Ascending aorta (tissue), 2 donors: ENCODE measurements at regions not wholly inside any gene's neighbourhood (a gene's known extent, or its start where the extent isn't known, plus 50 kb on each side); places are given as distances from the start of the nearest gene placed in this dataset.

Experiments used
- DNase-seq, 2 donors: peaks; one replicate each; pipeline ENCODE4 v3.0.0-alpha.2; 2019; ENCODE audit warnings: low spot score in 2 of 2
- H3K27ac ChIP-seq, 2 donors: fragments of 200-600 bp; sonication (generic); one replicate each; pipeline ENCODE4 v1.5.1; 2016 to 2017; ENCODE audit warnings: mild to moderate bottlenecking in 1 of 2
- H3K27me3 ChIP-seq: fragments of 200-600 bp; sonication (generic); one replicate; pipeline ENCODE4 v1.5.1; 2017
- H3K36me3 ChIP-seq, 2 donors: fragments of 200-600 bp; sonication (generic); one replicate each; pipeline ENCODE4 v1.5.1; 2016
- H3K4me1 ChIP-seq, 2 donors: fragments of 200-600 bp; sonication (generic); one replicate each; pipeline ENCODE4 v1.5.1; 2016 to 2017; ENCODE audit warnings: mild to moderate bottlenecking in 1 of 2
- H3K4me3 ChIP-seq, 2 donors: fragments of 200-600 bp; sonication (generic); one replicate each; pipeline ENCODE4 v1.5.1; 2016 to 2017; ENCODE audit warnings: mild to moderate bottlenecking in 1 of 2
- H3K9me3 ChIP-seq, 2 donors: fragments of 200-600 bp; sonication (generic); one replicate each; pipeline ENCODE4 v1.5.1; 2016
- CTCF ChIP-seq, 3 experiments: fragments of 200-600 bp in 2 of 3; fragments of 450-650 bp in 1 of 3; sonication (generic) in 2 of 3; IDR thresholded peaks; one replicate each; pipeline ENCODE4 v1.5.1; 2016 to 2019; ENCODE audit warnings: antibody characterized with exemption in 3 of 3, mild to moderate bottlenecking in 1 of 3, moderate library complexity in 1 of 3
- intact Hi-C: fragments of 100-400 bp; cut with DNase I; formaldehyde crosslinking; loops from one replicate; pipeline ENCODE4 v1.15.1; 2023

GRCh38 chr22:48734359-48734758, 1093.3 kb downstream of the BRD1 start:
- intact Hi-C loops = no loop called here

GRCh38 chr22:48729499-48730171, 1098.0 kb downstream of the BRD1 start:
- intact Hi-C loops = no loop called here

More at GRCh38 chr22:48734359-48734758, 1093.3 kb downstream of the BRD1 start:
- H3K9me3 ChIP-seq = peaks cover 0 to 6% of the 10 kb centered on the region in 2 donors
- no peak overlapping the region for H3K27ac ChIP-seq
- no peak for DNase-seq
- H3K27me3 ChIP-seq = no peaks in the 10 kb centered on the region
- H3K4me3 ChIP-seq = no peak overlapping the region
- no peaks in the 10 kb centered on the region for H3K4me1 ChIP-seq
- no peaks in the 10 kb centered on the region for H3K36me3 ChIP-seq
- TF ChIP-seq CTCF (IDR thresholded peaks at IDR 0.05) = no peak

GRCh38 chr22:48727454-48728058, 1100.1 kb downstream of the BRD1 start:
- Histone ChIP-seq H3K27ac (no peak overlapping the region), H3K4me3 (no peak overlapping the region), H3K36me3 (no peaks in the 10 kb centered on the region), H3K9me3 (peaks cover 0 to 12% of the 10 kb centered on the region in 2 donors), H3K27me3 (no peaks in the 10 kb centered on the region), H3K4me1 (no peaks in the 10 kb centered on the region)
- no peak for DNase-seq
- intact Hi-C loops = no loop called here
- TF ChIP-seq CTCF (IDR thresholded peaks at IDR 0.05) = no peak

More at GRCh38 chr22:48729499-48730171, 1098.0 kb downstream of the BRD1 start:
- no peak for DNase-seq
- Histone ChIP-seq H3K4me1 (no peaks in the 10 kb centered on the region), H3K4me3 (no peak overlapping the region), H3K27ac (no peak overlapping the region), H3K9me3 (peaks cover 0 to 18% of the 10 kb centered on the region in 2 donors), H3K27me3 (no peaks in the 10 kb centered on the region), H3K36me3 (no peaks in the 10 kb centered on the region)
- no peak for TF ChIP-seq CTCF (IDR thresholded peaks at IDR 0.05)

- intact Hi-C loops = no loop called here
- no peaks in the 10 kb centered on the region for H3K27me3 ChIP-seq
- no peak for DNase-seq
- no peaks in the 10 kb centered on the region for H3K4me1 ChIP-seq
- H3K9me3 ChIP-seq = peaks cover 0 to 16% of the 10 kb centered on the region in 2 donors
- H3K4me3 ChIP-seq = no peak overlapping the region
- no peak for TF ChIP-seq CTCF (IDR thresholded peaks at IDR 0.05)
- no peaks in the 10 kb centered on the region for H3K36me3 ChIP-seq
- no peak overlapping the region for H3K27ac ChIP-seq
Measured at GRCh38 chr22:48724899-48725298, 1102.8 kb downstream of the BRD1 start.

- no peak for TF ChIP-seq CTCF (IDR thresholded peaks at IDR 0.05)
- Histone ChIP-seq H3K9me3 (peaks cover 0 to 20% of the 10 kb centered on the region in 2 donors), H3K27ac (no peak overlapping the region), H3K4me1 (no peaks in the 10 kb centered on the region), H3K27me3 (no peaks in the 10 kb centered on the region), H3K4me3 (no peak overlapping the region), H3K36me3 (no peaks in the 10 kb centered on the region)
- intact Hi-C loops = no loop called here
- DNase-seq = no peak
Measured at GRCh38 chr22:48722661-48723060, 1105.0 kb downstream of the BRD1 start.
